HG03558 (cell line): ENCODE measurements at regions not wholly inside any gene's neighbourhood (a gene's known extent, or its start where the extent isn't known, plus 50 kb on each side); places are given as distances from the start of the nearest gene placed in this dataset.

ENCODE experiments used
- ATAC-seq: cut with Tn5 transposase; IDR thresholded peaks from one replicate; pipeline ENCODE4 v1.9.1; 2021; ENCODE audit warnings: moderate number of reproducible peaks; ENCODE audit not compliant: unreplicated experiment; ENCODE audit errors: extremely low read depth

DNA sequence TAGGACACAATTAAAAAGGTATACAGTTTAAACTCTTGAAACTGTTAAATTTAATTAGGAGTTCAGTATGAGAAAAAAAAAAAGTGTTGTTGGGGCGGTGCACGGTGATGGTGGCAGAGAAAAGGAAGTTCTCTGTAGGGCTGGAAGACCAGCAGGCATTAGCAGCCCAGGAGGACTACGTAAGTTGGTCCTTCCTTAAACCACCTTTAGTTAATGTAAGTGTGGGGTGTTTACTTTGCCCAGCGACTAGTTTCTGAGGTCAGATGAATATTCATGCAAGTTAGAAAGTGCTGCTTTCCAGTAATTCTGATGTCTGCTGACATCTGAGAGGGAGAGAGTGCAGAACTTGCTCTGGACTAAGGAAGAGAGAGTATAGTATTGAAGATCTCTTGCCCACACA is 54.9 kb downstream of the NKX2-1 start:
- ATAC-seq = no peak

DNA sequence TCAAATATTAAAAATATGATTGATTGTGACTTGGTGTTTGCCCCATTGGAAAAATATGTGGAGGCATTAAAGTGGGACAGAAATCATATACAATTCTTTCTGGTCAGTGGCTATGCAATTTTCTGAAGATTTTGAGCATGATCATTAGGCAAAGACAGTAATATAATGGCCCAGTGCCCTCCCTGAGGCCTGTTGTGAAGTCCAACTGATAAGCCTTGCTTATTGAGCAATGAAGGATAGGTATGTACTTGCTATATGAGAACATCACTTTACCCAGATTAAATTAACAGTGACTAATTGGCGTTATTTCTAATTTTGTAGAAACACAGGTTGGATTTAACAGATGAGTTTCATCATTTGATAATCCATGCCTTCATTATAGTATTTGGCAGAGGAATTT is 57.1 kb downstream of the NKX2-1 start:
- no peak for ATAC-seq

DNA sequence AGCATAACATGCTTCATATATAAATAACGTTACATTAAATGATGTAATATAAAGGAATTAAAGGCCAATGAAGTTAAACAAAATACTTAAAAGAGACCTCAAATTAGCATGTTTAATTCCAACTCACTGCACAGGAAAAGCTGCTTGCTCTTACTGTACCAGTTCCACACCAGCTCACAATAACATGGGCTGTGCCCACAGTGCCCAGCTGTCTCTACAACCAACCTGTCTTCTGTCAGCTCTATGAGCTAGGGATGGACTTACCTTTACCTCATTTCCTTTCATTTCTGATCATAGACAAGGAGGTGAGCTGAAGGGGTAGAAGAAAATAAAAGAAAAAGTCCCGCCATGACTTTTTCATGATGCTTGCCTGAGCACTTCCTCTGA is 64.8 kb downstream of the NKX2-1 start:
- ATAC-seq = no peak

DNA sequence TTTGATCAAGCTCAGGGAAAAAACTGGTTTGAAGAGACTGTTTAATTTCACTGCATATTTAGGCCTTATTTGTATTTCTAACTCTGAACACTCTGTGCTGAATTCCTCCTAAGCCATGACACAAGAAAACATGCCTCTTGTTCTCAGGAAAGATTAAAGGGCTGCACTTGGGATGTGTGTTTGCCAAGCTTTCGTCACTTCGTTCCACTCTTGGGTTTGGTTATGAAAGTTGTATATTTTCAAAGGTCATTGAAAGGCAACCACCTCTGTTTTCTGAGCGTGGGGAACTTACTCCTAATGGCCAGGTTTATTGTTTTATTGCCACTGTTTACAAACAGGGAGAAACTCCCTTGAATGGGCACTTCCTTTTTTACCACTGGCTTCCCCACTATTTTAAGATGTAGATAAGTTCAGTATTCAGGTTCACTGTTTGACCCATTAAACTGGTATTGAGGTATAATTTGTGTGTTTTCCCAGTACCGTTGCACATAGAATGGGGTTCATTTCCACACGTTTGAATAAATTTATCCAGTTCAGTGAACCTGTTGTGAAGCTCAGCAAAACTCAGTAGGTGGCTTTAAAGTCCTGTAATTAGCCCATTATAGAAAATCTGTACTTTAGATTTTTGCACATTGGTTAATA is 65.3 kb downstream of the NKX2-1 start:
- ATAC-seq = no peak

DNA sequence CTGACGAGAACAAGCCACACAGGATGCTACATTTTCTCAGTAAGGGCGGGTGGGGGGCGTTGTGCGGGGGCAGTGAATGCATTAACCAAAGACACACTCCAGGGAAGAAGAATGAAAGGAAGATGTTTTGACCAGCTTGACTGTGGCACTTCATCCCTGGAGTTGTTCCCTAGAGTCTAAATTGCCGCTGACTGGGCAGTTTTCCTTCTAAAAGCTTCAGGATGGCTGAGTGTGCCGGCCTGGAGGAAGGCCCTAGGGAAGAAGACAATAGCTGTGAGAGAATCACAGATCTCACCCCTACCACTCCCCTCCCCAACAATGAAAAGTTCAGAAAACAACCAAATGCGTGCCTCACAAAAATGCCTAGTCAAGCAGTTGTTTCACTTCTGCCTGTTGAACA is 67.2 kb downstream of the NKX2-1 start:
- ATAC-seq = no peak

DNA sequence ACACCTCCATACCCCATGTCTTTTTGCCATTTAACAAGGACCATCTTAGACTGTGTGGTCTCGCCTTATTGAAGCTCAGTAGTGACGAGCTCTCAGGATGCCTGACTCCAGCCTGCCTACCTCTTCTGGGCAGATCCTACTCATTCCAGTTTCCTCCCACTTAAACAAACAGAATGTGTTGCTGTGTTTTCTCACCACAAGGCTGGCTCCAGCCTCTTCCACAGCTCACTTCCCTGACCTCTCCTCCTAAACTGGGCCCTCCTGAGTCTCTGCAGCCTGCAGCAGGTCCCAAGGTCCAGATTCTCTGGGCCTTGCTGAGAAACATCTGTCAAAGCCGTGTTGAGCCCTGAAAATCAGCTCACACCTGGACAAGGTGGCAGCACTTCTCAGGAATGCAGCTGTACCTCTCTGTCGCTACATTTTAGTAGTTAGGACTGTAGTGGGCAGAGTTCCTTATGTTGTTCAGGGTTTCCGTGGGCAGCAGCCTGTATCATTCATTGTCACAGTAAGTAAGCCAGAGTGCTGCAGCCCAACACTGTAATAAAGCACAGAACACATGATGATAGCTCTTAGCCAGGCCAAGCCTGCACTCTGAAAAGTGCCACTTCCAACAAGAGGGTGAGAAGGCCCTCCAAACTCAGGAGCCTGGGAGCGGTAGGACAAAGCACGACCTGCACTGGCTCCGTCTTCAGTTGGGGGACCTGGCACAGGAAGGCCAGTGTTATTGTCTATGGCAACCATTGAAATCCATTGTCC is 68.5 kb downstream of the NKX2-1 start:
- ATAC-seq = no peak

DNA sequence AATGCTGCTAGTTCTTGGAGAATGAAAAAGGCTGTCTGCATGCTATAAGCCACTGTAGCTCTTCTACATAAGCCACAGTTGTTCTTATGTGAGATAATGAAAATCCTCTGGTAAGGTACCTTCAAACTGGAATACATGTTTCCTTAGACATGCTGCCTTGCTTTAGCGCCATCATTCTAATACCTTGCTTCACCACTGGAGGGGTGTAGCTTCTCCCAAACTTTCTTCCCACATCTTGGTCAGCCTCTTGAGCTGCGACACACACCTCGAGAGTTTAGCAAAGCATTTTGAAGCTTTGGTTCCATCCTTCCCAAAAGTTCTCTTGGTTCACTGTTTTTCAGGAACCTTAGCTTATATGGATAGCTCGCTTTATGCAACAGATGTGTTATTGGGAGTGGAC is 69.5 kb downstream of the NKX2-1 start:
- no peak for ATAC-seq

DNA sequence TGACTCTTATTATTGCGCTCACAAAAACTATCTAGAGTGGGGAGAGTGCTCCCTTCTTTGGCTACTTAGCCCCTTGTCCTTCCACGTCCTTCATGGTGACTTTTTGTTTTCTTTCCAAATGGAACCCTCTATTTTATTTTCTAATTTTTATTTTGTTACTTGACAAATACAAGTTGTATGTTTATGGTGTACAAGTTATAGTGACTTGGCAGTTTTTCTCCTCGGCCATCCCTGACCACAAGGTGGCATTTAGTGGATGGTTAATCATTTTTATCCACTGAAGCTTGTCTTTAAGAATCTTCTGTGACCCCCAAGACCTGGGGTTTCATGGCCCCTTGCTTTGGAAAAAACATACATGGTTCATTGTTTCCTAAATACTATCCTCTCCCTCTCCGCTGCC is 70.1 kb downstream of the NKX2-1 start:
- no peak for ATAC-seq

DNA sequence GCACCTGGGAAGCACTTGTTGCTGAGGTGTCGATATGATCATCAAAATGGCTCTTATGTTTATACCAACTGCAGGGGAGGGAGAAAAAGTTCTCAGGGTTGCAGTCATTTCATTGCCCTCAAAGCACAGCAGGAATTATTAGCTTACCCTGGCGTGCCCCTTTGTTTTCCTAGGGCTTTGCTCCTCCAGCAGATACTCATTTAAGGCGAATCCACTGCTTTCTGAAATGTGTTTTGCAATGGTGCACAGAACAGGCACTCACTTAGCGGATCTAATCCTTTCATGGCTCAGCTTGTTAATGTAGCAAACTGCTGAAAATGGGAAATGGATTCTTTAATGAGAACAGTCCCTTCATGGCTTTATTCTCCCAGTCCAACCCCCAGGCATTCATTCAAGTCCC is 76.7 kb downstream of the NKX2-1 start:
- no peak for ATAC-seq

DNA sequence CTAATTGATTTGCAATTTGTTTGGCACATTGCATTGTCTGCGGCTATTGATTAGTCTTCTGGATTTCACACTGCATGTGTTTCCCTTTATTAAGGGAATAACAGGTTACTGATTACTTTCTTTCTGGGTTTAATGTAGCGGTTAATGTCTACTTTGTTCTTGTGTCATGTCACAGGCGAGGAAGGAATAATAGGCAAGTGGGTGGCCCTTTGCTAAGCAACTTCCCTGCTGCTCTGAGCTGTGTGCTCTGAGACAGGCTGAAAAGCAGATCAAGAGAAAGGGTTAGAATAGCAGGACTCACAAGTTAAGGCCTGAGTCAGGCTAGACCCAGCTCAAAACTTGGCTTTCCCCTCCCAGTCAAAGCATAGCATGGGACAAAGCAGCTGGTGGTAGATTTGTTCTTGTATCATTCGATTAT is 77.2 kb downstream of the NKX2-1 start:
- ATAC-seq = no peak

DNA sequence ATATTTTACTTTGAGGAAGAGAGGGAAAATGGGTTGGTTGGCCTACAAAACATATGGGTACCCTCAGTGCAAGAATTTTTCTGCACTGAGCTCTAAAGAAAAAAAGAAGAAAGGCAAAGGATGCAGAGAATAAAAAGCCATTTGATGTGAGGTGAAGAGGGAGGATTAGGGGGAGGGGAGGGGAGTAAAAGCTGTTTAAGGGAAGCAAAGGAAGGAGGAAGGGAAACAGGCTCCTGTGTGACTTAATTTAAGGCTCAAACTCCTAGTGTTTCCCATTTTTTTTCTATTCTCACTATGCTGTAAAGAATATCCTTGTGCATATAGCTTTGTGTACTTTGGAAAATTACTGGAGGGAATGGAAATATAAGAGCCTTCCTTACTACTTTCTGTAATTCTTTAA is 78.7 kb downstream of the NKX2-1 start:
- ATAC-seq = no peak

DNA sequence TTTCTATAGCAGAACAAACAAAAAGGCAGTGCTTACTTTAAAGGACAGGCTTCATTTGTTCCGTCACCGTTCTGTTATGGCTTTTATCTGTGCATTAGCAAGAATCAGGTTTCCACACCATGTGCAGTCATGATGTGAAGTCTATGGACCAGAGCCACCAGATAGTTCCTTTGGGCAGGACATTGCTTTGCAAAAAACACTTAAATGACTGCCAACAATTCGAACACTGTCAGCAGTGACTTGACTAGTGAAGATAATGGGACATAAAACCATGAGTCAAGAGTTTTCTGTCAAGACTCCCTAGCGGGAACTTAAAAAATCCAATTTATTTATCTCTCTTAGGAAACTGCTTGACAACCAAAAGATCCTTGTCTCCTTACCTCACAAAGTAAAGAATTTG is 80.3 kb downstream of the NKX2-1 start:
- no peak for ATAC-seq

DNA sequence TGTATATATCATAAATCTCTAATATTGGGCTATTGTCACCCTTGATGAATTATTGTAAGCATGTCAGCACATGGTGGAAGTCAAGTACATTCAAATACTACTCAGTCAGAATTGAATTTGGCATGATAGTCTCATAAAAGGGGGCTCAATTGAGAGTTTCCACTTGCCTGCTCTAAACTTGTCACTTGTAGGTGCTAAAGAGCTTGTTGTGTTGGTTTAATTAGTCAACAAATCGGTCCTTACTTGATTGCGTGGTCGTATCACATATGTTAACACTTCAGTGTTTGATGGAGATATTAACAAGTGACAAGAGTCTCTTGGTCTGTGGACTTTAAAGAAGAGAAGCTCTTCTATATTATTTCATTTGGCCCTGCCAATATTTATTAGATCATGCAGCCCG is 81.1 kb downstream of the NKX2-1 start:
- ATAC-seq = no peak

DNA sequence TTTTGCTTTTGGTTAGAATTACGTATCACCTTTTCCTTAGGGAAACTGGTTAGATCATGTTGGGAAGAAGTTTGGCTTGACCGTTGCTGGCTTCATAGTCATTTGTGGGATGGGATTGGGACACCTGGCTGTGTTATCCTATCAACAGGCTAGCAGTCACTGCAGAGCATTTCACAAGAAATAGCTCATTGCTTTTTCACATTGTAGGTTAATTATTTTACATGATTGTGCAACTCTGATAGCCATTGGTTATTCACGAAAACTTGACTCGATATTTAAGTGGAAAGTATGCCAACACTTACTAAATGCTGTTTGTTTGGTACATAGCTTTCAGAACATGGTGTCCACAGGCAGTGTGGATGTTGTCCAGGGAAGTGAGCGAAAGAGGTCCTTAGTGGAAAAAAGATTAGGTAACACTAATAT is 89.4 kb downstream of the NKX2-1 start:
- no peak for ATAC-seq

DNA sequence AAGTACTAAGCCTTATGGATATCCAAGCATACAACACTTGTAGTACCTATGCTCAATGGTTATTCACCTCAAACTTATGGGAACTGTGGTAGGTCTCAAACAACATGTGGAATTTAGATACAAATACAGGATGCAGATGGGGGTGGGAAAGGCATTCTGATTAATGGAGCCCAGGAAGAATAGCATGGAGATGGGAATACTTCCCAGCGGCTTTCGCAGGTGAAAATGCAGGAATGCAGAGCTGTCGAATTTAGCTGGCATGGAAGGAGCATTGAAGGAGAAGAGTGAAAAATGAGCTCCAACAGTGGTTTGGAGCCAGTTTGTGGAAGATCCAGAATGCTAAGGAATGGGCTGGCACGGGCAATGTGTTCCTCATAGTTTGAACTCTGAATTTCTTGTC is 89.9 kb downstream of the NKX2-1 start:
- ATAC-seq = no peak

DNA sequence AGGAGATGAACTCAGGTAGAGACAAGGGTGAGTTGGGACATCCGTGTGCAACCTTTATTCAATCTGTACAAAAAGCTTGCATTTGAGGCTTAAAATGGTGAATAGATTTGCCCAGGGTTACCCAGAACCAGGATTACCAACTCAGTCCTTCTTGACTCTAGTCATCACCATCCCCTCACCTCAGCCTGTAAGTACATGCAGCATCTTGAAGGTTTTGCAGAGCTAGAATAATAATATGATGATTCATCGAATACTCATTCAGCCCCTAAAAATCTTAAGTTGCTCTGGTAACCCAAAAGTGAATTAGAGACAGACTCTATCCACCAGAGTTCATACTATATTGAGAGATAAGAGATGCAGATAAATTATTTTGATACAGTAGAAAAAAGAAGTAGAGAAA is 90.3 kb downstream of the NKX2-1 start:
- ATAC-seq = no peak

DNA sequence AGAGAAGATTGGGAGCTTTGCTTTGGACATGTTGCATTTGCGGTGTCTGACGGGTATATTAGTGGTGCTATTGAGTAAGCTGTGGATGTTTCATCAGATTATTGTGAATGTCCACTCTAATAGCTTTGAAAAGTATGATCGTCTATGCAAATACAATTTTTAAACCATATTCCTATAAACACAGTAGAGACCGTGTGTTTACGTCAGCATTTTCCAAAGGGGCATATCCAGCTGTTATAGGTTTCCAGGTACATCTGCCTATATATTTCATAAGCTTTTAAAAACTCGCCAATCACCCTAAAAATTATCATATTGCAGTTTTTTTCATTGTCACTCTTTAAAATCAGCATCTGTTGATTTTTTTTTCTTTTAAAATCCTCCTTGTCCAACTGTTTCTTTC is 91.7 kb downstream of the NKX2-1 start:
- ATAC-seq = no peak

DNA sequence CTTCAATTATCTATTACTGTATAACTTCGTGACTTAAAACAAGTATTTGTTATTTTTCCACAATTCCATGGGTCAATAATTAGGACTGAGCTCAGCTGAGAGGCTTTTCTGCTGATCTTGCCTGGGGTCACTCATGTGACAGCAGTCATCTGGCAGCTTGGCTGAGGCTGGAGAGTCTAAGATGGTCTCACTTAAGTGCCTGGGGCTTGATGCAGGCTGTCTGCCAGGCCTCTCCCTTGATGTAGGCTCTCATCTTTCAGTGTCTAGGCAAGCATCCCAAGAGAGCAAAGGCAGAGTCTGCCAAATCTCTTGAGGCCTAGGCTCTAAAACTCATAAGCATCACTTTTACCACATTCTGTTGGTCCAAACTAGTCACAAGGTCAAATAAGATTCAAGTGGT is 93.2 kb downstream of the NKX2-1 start:
- no peak for ATAC-seq

DNA sequence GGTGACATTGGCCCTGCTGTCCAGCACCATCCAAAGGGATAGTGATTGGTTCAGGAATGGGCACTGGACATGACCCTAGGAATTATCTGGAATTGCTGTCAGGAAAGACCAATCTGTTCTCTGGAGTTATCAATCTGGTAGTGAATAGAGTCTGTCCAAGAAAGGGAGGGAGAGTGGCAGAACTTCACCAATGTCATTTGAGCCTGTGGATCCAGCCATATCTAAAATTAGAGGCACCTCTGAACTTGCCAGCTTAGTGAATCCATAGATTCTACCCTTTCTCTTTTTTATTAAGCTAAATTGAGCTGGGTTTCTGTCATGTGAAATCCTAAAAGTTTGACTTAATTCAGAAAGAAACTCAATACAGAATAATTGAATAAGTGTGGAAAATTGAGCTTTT is 93.9 kb downstream of the NKX2-1 start:
- ATAC-seq = no peak

DNA sequence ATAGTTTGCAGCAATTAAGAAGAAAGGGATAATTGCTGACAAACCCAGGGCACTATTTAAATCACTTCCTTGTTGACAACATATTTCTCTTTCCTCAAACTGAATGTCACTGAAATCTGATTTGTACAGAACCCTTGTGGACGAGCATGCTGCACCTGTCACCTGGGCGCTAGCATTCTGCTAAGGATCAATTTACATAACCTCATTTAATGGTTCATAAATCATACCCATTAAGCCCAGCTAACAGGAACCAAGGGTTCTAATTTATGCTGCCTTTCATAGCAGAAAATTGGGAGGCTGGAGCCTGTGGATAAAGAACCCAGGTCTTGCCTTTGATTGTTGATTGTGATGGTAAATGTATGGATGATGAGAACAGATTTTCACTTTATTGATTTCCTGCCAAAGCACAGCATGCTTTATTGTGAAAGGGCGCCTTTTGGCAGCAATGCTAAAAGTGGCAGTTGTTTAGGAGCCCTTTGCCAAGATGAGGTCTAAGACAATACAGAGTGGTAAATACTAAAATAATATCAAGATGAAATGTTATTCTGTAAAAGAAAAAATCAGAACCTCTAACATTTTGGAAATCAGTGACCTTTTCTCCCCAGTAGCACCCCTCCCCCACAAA is 95.4 kb downstream of the NKX2-1 start:
- ATAC-seq = no peak

DNA sequence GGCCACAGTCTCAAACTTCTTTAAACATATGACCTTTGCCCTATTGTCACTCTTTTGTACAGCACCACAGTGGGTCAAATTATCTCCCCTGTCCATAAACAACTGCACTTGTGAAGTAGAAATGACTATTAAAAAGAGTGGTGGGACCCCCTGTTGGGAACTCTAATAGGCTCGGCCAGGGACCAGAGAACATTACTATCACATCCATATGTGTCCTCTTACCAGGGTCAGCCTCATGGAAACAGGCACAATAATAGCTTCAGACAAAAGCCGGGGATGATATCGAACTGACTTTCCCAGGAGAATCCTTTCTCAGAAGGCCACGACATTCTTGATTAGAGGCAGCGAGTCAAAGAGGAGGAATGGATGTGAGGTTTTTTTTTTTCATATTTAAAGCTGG is 96.6 kb downstream of the NKX2-1 start:
- no peak for ATAC-seq
